B cell (primary cell): ENCODE measurements at regions not wholly inside any gene's neighbourhood (a gene's known extent, or its start where the extent isn't known, plus 50 kb on each side); places are given as distances from the start of the nearest gene placed in this dataset.

ENCODE experiments used
- ATAC-seq: fragments of 200-7000 bp; cut with Tn5 transposase; one replicate; pipeline ENCODE4 v1.10.0; 2021; ENCODE audit warnings: low read depth, mild to moderate bottlenecking, moderate number of reproducible peaks, moderate library complexity
- CTCF ChIA-PET: fragments of 350-600 bp; sonication (Branson Sonifier 250); formaldehyde crosslinking; loops from one replicate; lab custom pipeline; 2021; ENCODE audit warnings: antibody characterized with exemption, inconsistent platforms; lab: Charles Lee
- POLR2A ChIA-PET: fragments of 350-600 bp; sonication (Branson Sonifier 250); formaldehyde crosslinking; loops from one replicate; lab custom pipeline; 2021; ENCODE audit warnings: antibody characterized with exemption; lab: Charles Lee
- DNase-seq: peaks from one replicate; pipeline ENCODE4 v3.0.0; 2013
- H2AFZ ChIP-seq: 2 replicates; pipeline ENCODE4 v1.6.1; 2012; ENCODE audit warnings: mild to moderate bottlenecking, low read depth, low read length; ENCODE audit not compliant: insufficient read depth, poor library complexity, severe bottlenecking
- H3K27ac ChIP-seq, 2 donors: 1 replicate in 1 of 2; 2 replicates in 1 of 2; pipeline ENCODE4 v1.5.1; 2012 to 2013; ENCODE audit warnings: low read length in 2 of 2, mild to moderate bottlenecking in 2 of 2, moderate library complexity in 1 of 2
- H3K27me3 ChIP-seq, 4 experiments: fragments of 200-600 bp in 1 of 4; sonication (generic) in 1 of 4; replicated peaks in 1 of 4; 1 replicate in 2 of 4; 2 replicates in 2 of 4; pipeline versions ENCODE4 v1.6.1 to v1.7.0; 2013 to 2016; ENCODE audit warnings: low read length in 3 of 4, mild to moderate bottlenecking in 2 of 4, mixed read lengths in 1 of 4, moderate library complexity in 1 of 4; ENCODE audit not compliant: insufficient read depth in 4 of 4, control insufficient read depth in 3 of 4; ENCODE audit errors: control extremely low read depth in 1 of 4
- H3K36me3 ChIP-seq, 2 experiments: replicated peaks in 1 of 2; 1 replicate in 1 of 2; 2 replicates in 1 of 2; pipeline versions ENCODE4 v1.6.1 to v1.7.1; 2013; ENCODE audit warnings: low read length in 1 of 2; ENCODE audit not compliant: insufficient read depth in 2 of 2, control insufficient read depth in 1 of 2; ENCODE audit errors: control extremely low read depth in 1 of 2, extremely low read depth in 1 of 2
- H3K4me1 ChIP-seq, 2 donors: fragments of 200-600 bp in 1 of 2; sonication (generic) in 1 of 2; 1 replicate in 1 of 2; 2 replicates in 1 of 2; pipeline versions ENCODE4 v1.5.1 to v1.6.1; 2013 to 2017; ENCODE audit warnings: low read length in 2 of 2; ENCODE audit not compliant: control insufficient read depth in 2 of 2, insufficient read depth in 2 of 2
- H3K4me2 ChIP-seq: replicated peaks from 2 replicates; pipeline ENCODE3; 2012; ENCODE audit warnings: mild to moderate bottlenecking, low read depth, low read length; ENCODE audit not compliant: poor library complexity, severe bottlenecking
- H3K4me3 ChIP-seq, 5 experiments: fragments of 200-600 bp in 1 of 5; sonication (generic) in 1 of 5; 1 replicate in 3 of 5; 2 replicates in 2 of 5; pipeline versions ENCODE4 v1.5.1 to v1.7.0; 2011 to 2016; ENCODE audit warnings: low read length in 4 of 5, mild to moderate bottlenecking in 4 of 5, low read depth in 2 of 5, control low read depth in 1 of 5, moderate library complexity in 1 of 5; ENCODE audit not compliant: insufficient read depth in 1 of 5; ENCODE audit errors: control extremely low read depth in 1 of 5, extremely low read depth in 1 of 5
- H3K79me2 ChIP-seq: fragments of 200-600 bp; sonication (generic); one replicate; pipeline ENCODE4 v1.6.0; 2016; ENCODE audit warnings: low read length; ENCODE audit not compliant: control insufficient read depth, insufficient read depth
- H3K9ac ChIP-seq: fragments of 200-600 bp; sonication (generic); 2 replicates; pipeline ENCODE4 v1.6.1; 2017; ENCODE audit warnings: mild to moderate bottlenecking, low read length, moderate library complexity
- H3K9me3 ChIP-seq, 3 donors: one replicate each; pipeline versions ENCODE4 v1.6.1 to v1.7.1; 2013; ENCODE audit warnings: low read length in 2 of 3; ENCODE audit not compliant: control insufficient read depth in 2 of 3, insufficient read depth in 1 of 3; ENCODE audit errors: control extremely low read depth in 1 of 3
- H4K20me1 ChIP-seq: 2 replicates; pipeline ENCODE4 v1.6.0; 2012; ENCODE audit warnings: mild to moderate bottlenecking, low read length; ENCODE audit not compliant: insufficient read depth, control insufficient read depth, poor library complexity, severe bottlenecking
- H3K27ac Mint-ChIP-seq: one replicate; pipeline ENCODE4 v1.8.0; 2021; ENCODE audit warnings: mixed read lengths
- H3K27me3 Mint-ChIP-seq: one replicate; pipeline ENCODE4 v1.8.0; 2021; ENCODE audit warnings: mixed read lengths
- H3K4me1 Mint-ChIP-seq: one replicate; pipeline ENCODE4 v1.8.0; 2021; ENCODE audit warnings: mixed read lengths
- H3K4me3 Mint-ChIP-seq: one replicate; pipeline ENCODE4 v1.8.0; 2021; ENCODE audit warnings: mixed read lengths
- H3K9me3 Mint-ChIP-seq: one replicate; pipeline ENCODE4 v1.8.0; 2022; ENCODE audit warnings: mixed read lengths; ENCODE audit not compliant: insufficient read depth
- EZH2 ChIP-seq: IDR thresholded peaks from 2 replicates; pipeline ENCODE4 v1.6.1; 2012; ENCODE audit warnings: borderline replicate concordance, low read depth, mild to moderate bottlenecking, moderate library complexity, low read length; ENCODE audit not compliant: insufficient read depth, poor library complexity, severe bottlenecking
- WGBS: methylation state at CpG from one replicate; pipeline ENCODE4 v1.1.5; 2013; ENCODE audit warnings: missing lambda C conversion rate; ENCODE audit not compliant: insufficient coverage; 5-methylcytosine and 5-hydroxymethylcytosine counted together
- intact Hi-C: fragments of 100-400 bp; cut with micrococcal nuclease; formaldehyde crosslinking; loops from one replicate; pipeline ENCODE4 v1.10.0; 2022
- TF ChIP-seq, protein P1 (sequence below): fragments of 200-600 bp; IDR thresholded peaks from one replicate; pipeline ENCODE4 v1.8.0; 2022; ENCODE audit warnings: antibody characterized with exemption, mild to moderate bottlenecking

GRCh38 chr1:82317671-82318070 is 516.9 kb downstream of the ADGRL2 start:
- H2AFZ ChIP-seq, result no peak overlapping the region
- no peak for DNase-seq
- H3K27ac ChIP-seq, result no peak overlapping the region
- peaks cover 0 to 1% (median 0%) of the 10 kb centered on the region in 3 donors for H3K9me3 ChIP-seq
- H4K20me1 ChIP-seq, result no peaks in the 10 kb centered on the region
- TF ChIP-seq, protein P1, sequence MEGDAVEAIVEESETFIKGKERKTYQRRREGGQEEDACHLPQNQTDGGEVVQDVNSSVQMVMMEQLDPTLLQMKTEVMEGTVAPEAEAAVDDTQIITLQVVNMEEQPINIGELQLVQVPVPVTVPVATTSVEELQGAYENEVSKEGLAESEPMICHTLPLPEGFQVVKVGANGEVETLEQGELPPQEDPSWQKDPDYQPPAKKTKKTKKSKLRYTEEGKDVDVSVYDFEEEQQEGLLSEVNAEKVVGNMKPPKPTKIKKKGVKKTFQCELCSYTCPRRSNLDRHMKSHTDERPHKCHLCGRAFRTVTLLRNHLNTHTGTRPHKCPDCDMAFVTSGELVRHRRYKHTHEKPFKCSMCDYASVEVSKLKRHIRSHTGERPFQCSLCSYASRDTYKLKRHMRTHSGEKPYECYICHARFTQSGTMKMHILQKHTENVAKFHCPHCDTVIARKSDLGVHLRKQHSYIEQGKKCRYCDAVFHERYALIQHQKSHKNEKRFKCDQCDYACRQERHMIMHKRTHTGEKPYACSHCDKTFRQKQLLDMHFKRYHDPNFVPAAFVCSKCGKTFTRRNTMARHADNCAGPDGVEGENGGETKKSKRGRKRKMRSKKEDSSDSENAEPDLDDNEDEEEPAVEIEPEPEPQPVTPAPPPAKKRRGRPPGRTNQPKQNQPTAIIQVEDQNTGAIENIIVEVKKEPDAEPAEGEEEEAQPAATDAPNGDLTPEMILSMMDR, result no peak
- TF ChIP-seq EZH2, result no peak
- H3K79me2 ChIP-seq, result no peaks in the 10 kb centered on the region
- no peak overlapping the region for H3K4me2 ChIP-seq
- H3K36me3 ChIP-seq, result no peaks in the 10 kb centered on the region
- H3K4me3 Mint-ChIP-seq, result no peak overlapping the region
- ChIA-PET CTCF (no interaction called here), POLR2A (no interaction called here)
- no peak overlapping the region for H3K9ac ChIP-seq
- intact Hi-C loops, result no loop called here
- H3K4me3 ChIP-seq, result no peak overlapping the region
- no peak for ATAC-seq
- no peaks in the 10 kb centered on the region for H3K27me3 Mint-ChIP-seq
- no peaks in the 10 kb centered on the region for H3K4me1 Mint-ChIP-seq
- whole genome bisulfite sequencing, result no CpG with 5 or more reads among the region's 1 CpG
- H3K9me3 Mint-ChIP-seq, result no peaks in the 10 kb centered on the region
- H3K27me3 ChIP-seq, result no peaks in the 10 kb centered on the region
- no peaks in the 10 kb centered on the region for H3K4me1 ChIP-seq
- H3K27ac Mint-ChIP-seq, result no peak overlapping the region

DNA sequence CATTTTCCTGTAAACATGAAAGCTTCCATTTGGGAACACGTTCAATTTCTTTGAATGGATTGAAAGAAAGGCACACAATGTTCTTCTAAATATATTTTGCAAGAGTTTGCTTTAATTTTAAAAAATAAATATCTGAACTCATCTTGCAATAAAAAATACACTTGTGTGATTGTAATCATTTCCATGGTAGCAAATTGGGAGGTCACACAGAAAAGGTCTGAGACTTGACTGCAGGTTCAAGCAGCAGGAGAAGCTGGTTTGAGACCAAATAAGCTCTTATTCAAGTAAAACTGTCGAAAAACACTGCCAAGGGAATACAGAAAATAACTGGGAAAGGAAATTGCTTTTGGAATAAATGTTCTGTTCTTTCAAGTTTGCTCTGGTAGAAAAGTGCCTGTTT is 498.9 kb downstream of the ADGRL2 start:
- no peak overlapping the region for H3K27ac ChIP-seq
- no peak overlapping the region for H3K4me3 ChIP-seq
- Mint-ChIP-seq H3K4me3 (no peak overlapping the region), H3K27ac (no peak overlapping the region), H3K27me3 (no peaks in the 10 kb centered on the region), H3K4me1 (no peaks in the 10 kb centered on the region), H3K9me3 (peaks cover 2% of the 10 kb centered on the region)
- peaks cover 0 to 2% (median 0%) of the 10 kb centered on the region in 3 donors for H3K9me3 ChIP-seq
- intact Hi-C loops, result no loop called here
- TF ChIP-seq EZH2, result no peak
- TF ChIP-seq, protein P1, result no peak
- no peak overlapping the region for H3K4me2 ChIP-seq
- DNase-seq (no peak), ATAC-seq (no peak)
- ChIA-PET CTCF (no interaction called here), POLR2A (no interaction called here)
- H3K36me3 ChIP-seq, result no peaks in the 10 kb centered on the region
- H4K20me1 ChIP-seq, result no peaks in the 10 kb centered on the region
- H3K79me2 ChIP-seq, result no peaks in the 10 kb centered on the region
- no peaks in the 10 kb centered on the region for H3K27me3 ChIP-seq
- WGBS, result no CpG with 5 or more reads among the region's 2 CpGs
- no peak overlapping the region for H3K9ac ChIP-seq
- H3K4me1 ChIP-seq, result no peaks in the 10 kb centered on the region
- H2AFZ ChIP-seq, result no peak overlapping the region
